Heart left ventricle (tissue), 16 donors: ENCODE measurements at regions not wholly inside any gene's neighbourhood (a gene's known extent, or its start where the extent isn't known, plus 50 kb on each side); places are given as distances from the start of the nearest gene placed in this dataset.

ENCODE experiments used
- ATAC-seq, 4 donors: fragments of 200-7000 bp; cut with Tn5 transposase; one replicate each; pipeline ENCODE4 v1.9.1; 2020 to 2022; ENCODE audit warnings: moderate library complexity in 4 of 4, mild to moderate bottlenecking in 3 of 4, moderate number of reproducible peaks in 1 of 4
- DNase-seq, 5 donors: peaks; one replicate each; pipeline ENCODE4 v3.0.0-alpha.2; 2020
- H3K27ac ChIP-seq, 12 donors: fragments of 200-600 bp; sonication (generic) in 4 of 12; one replicate each; pipeline versions ENCODE4 v1.5.0 to v1.8.0; 2016 to 2022; ENCODE audit warnings: mild to moderate bottlenecking in 2 of 12
- H3K27me3 ChIP-seq, 9 donors: fragments of 200-600 bp; sonication (generic) in 2 of 9; one replicate each; pipeline versions ENCODE4 v1.5.1 to v1.8.0; 2016 to 2022; ENCODE audit warnings: mild to moderate bottlenecking in 3 of 9
- H3K36me3 ChIP-seq, 9 donors: fragments of 200-600 bp; sonication (generic) in 2 of 9; one replicate each; pipeline versions ENCODE4 v1.5.0 to v1.8.0; 2018 to 2022; ENCODE audit warnings: mild to moderate bottlenecking in 2 of 9
- H3K4me1 ChIP-seq, 12 donors: fragments of 200-600 bp; sonication (generic) in 4 of 12; one replicate each; pipeline versions ENCODE4 v1.5.0 to v1.8.0; 2016 to 2022; ENCODE audit warnings: mild to moderate bottlenecking in 3 of 12
- H3K4me3 ChIP-seq, 12 donors: fragments of 200-600 bp; sonication (generic) in 4 of 12; one replicate each; pipeline versions ENCODE4 v1.5.0 to v1.8.0; 2017 to 2022; ENCODE audit warnings: mild to moderate bottlenecking in 9 of 12, moderate library complexity in 4 of 12
- H3K9me3 ChIP-seq, 12 donors: fragments of 200-600 bp; sonication (generic) in 4 of 12; one replicate each; pipeline versions ENCODE4 v1.5.0 to v1.8.0; 2016 to 2022; ENCODE audit warnings: mild to moderate bottlenecking in 1 of 12
- CTCF ChIP-seq, 12 donors: fragments of 200-600 bp; sonication (generic) in 4 of 12; IDR thresholded peaks; one replicate each; pipeline versions ENCODE4 v1.5.0 to v1.8.0; 2018 to 2022; ENCODE audit warnings: antibody characterized with exemption in 12 of 12, mild to moderate bottlenecking in 5 of 12
- POLR2A ChIP-seq, 2 donors: fragments of 450-650 bp; IDR thresholded peaks; one replicate each; pipeline ENCODE4 v1.6.1; 2017; ENCODE audit warnings: antibody characterized with exemption in 2 of 2, mild to moderate bottlenecking in 2 of 2, moderate library complexity in 2 of 2
- WGBS, 4 donors: extraction: QIAGEN DNeasy Blood & Tissue Kit in 2 of 4; methylation state at CpG; one replicate each; pipeline versions ENCODE4 v1.1.5 to v1.1.7; 2013 to 2018; 5-methylcytosine and 5-hydroxymethylcytosine counted together
- intact Hi-C, 10 donors: fragments of 100-400 bp; cut with DNase I; formaldehyde crosslinking; loops; one replicate each; pipeline versions ENCODE4 v1.11.1 to v1.14.2; 2022
- donor health status: ischemic (EF 13 %, LVEDD 7.1; RV severe dilation, severe dysfunction).
- donor health status: healthy with polysubstance abuse.
- donor health status: DM: no; HTN: yes; CAD: no.
- donor health status: DM: no; HTN: no; CAD: no.
- donor health status: ischemic (EF 25% LVEDD 6.9; RV normal size, moderate dysfunction).
- donor health status: ischemic (EF 25% LVEDD 5.7; RV mildly dilated, moderate dysfunction).
- donor health status: healthy.
- donor health status: DM: yes; HTN: yes; CAD: no.
- donor health status: ischemic (EF 35%, LVEDD 5.7; RV mildly dilated, moderate dysfunction).
- donor health status: nonischemic (EF 11% LVEDD 7.7; RV severe dilation, severe dysfunction).
- donor health status: DM: yes; HTN: yes; CAD: no.
- donor health status: PGD.
- donor health status: ischemic (EF 29% LVEDD 5.4; RV normal size, mild dysfunction).
- donor health status: nonischemic (EF 23%, LVEDD 6.1; RV moderate dilation, normal function).

- H3K36me3 ChIP-seq: no peaks in the 10 kb centered on the region
- no peak for TF ChIP-seq CTCF (IDR thresholded peaks at IDR 0.05)
- no peak for TF ChIP-seq POLR2A (IDR thresholded peaks at IDR 0.05)
- ATAC-seq: no peak
- no peaks in the 10 kb centered on the region for H3K27me3 ChIP-seq
- no peak for DNase-seq
- WGBS, 4 donors: 68 to 79% (median 74%) methylated on average over 6 of the region's 6 CpGs
- no peak overlapping the region for H3K27ac ChIP-seq
- H3K4me3 ChIP-seq: no peak overlapping the region
- H3K4me1 ChIP-seq: no peaks in the 10 kb centered on the region
- H3K9me3 ChIP-seq: peaks cover 0 to 8% (median 0%) of the 10 kb centered on the region in 12 donors
- intact Hi-C loops: no loop called here
Observed at GRCh38 chr18:46312221-46312620, 208.0 kb downstream of the HAUS1 start.

- Histone ChIP-seq H3K9me3 (no peaks in the 10 kb centered on the region), H3K27ac (no peak overlapping the region), H3K4me3 (no peak overlapping the region), H3K4me1 (no peaks in the 10 kb centered on the region), H3K27me3 (no peaks in the 10 kb centered on the region), H3K36me3 (no peaks in the 10 kb centered on the region)
- WGBS, 4 donors: 85 to 93% (median 89%) methylated on average over 4 to 6 of the region's 6 CpGs
- intact Hi-C loops: no loop called here
- TF ChIP-seq POLR2A (IDR thresholded peaks at IDR 0.05) (no peak), CTCF (IDR thresholded peaks at IDR 0.05) (no peak)
- ATAC-seq: no peak
- DNase-seq: no peak
Observed at GRCh38 chr18:46313521-46313920, 209.3 kb downstream of the HAUS1 start.

- TF ChIP-seq POLR2A (IDR thresholded peaks at IDR 0.05) (no peak), CTCF (IDR thresholded peaks at IDR 0.05) (no peak)
- intact Hi-C loops: no loop called here
Observed at GRCh38 chr18:46314011-46314410, 209.8 kb downstream of the HAUS1 start.

GRCh38 chr18:46315161-46315560 lies 211.0 kb downstream of the HAUS1 start:
- Histone ChIP-seq H3K36me3 (no peaks in the 10 kb centered on the region), H3K27me3 (no peaks in the 10 kb centered on the region), H3K4me3 (no peak overlapping the region), H3K27ac (no peak overlapping the region), H3K9me3 (no peaks in the 10 kb centered on the region), H3K4me1 (no peaks in the 10 kb centered on the region)
- intact Hi-C loops: no loop called here
- WGBS, 4 donors: 70 to 83% (median 78%) methylated on average over 2 of the region's 2 CpGs
- TF ChIP-seq POLR2A (IDR thresholded peaks at IDR 0.05) (no peak), CTCF (IDR thresholded peaks at IDR 0.05) (no peak)
- ATAC-seq (no peak), DNase-seq (no peak)

More at GRCh38 chr18:46314011-46314410, 209.8 kb downstream of the HAUS1 start:
- DNase-seq (no peak), ATAC-seq (no peak)
- 92 to 97% (median 94%) methylated on average over 6 to 7 of the region's 7 CpGs for WGBS, 4 donors
- H3K9me3 ChIP-seq: no peaks in the 10 kb centered on the region
- no peak overlapping the region for H3K27ac ChIP-seq
- H3K27me3 ChIP-seq: no peaks in the 10 kb centered on the region
- H3K4me1 ChIP-seq: no peaks in the 10 kb centered on the region
- no peaks in the 10 kb centered on the region for H3K36me3 ChIP-seq
- H3K4me3 ChIP-seq: no peak overlapping the region
